H1 (cell line): ENCODE measurements at regions not wholly inside any gene's neighbourhood (a gene's known extent, or its start where the extent isn't known, plus 50 kb on each side); places are given as distances from the start of the nearest gene placed in this dataset.

Experiments used
- BRCA1 ChIP-seq: IDR thresholded peaks from 2 replicates; pipeline ENCODE4 v1.6.1; 2012; ENCODE audit warnings: low read depth, low read length, improper control_type of control experiment
- CHD7 ChIP-seq: fragments of 300-600 bp; sonication (generic); IDR thresholded peaks from 2 replicates; pipeline ENCODE4 v1.7.1; 2012; ENCODE audit warnings: low read length, moderate library complexity, mild to moderate bottlenecking, inconsistent platforms; ENCODE audit not compliant: insufficient replicate concordance
- POU5F1 ChIP-seq: IDR thresholded peaks from 2 replicates; pipeline ENCODE4 v1.6.1; 2011; ENCODE audit warnings: low read depth, mild to moderate bottlenecking, low read length, moderate library complexity
- RBBP5 ChIP-seq: IDR thresholded peaks from 2 replicates; pipeline ENCODE4 v1.7.1; 2012; ENCODE audit warnings: low read depth, mild to moderate bottlenecking, inconsistent platforms, low read length, moderate library complexity, borderline replicate concordance

- TF ChIP-seq CHD7 (no peak), RBBP5 (no peak), BRCA1 (no peak), POU5F1 (no peak)
- TF ChIP-seq, all 59 proteins: peak for 0
Observed at GRCh38 chr3:102141928-102142239, 292.6 kb downstream of the NFKBIZ start (continued).
